ENCODE measurements at regions not wholly inside any gene's neighbourhood (a gene's known extent, or its start where the extent isn't known, plus 50 kb on each side); places are given as distances from the start of the nearest gene placed in this dataset.

DNA sequence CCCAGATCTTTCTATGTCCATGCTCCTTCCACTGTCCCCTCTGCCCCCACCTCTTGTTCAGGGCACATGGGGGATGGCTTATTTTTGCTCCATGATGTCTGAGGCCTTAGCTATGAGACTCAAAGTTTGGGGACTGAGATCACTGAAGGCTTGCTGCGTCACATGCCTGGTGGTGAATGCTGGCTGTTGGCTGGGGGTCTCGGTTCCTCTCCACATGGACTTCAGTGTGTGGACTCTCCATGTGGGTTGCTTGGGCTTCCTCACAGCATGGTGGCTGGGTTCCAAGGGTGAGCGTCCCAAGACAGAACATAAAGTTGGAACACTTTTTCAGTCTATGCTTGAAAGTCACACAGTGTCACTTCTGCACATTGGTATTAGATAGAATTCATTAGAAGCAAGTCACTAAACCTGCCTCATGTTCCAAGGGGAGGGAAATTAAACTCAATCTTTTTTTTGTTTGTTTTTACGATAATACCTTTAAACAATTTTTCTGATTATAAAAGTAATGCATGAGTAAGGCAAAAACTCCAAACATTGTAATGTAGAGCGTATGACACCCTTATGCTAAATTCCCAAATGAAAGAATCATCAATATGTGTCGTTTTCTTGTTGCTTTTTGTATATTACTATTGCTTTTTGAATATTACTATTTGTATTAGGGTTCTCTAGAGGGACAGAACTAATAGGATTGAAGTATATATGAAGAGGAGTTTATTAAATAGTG is 111.7 kb downstream of the MYCN start:
- DNase-seq (ENCODE audit: extremely low read depth, low read depth, low spot score) = no peak

DNA sequence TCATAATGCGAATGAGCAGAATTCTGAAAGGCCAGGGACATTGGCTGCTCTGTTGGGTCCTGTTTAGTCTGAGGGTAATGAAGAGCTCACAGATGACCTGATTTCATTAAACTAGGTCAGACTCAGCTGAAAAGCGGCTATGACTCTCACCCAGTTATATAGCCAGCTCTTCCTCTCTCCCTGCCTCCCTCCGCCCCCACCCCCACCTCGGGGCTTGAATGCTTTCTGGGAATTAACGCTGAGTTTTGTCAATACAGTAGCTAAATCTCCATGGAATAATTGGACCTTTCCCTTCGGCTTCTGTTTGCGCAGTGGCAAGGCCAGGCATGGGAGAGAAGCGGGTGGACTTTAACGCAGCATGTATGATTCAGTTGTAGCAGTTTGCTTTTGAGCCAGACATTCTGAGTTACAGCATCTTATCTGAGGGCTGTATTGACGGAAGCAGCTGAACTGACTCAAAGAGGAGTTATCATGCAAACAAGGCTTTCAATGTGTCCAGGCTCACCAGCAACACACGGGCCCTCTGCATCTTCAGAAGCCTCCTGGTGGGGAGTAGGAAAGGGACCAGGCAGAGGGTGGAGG is 110.6 kb downstream of the MYCN start:
- DNase-seq (ENCODE audit: extremely low read depth, low read depth, low spot score) = no peak

DNA sequence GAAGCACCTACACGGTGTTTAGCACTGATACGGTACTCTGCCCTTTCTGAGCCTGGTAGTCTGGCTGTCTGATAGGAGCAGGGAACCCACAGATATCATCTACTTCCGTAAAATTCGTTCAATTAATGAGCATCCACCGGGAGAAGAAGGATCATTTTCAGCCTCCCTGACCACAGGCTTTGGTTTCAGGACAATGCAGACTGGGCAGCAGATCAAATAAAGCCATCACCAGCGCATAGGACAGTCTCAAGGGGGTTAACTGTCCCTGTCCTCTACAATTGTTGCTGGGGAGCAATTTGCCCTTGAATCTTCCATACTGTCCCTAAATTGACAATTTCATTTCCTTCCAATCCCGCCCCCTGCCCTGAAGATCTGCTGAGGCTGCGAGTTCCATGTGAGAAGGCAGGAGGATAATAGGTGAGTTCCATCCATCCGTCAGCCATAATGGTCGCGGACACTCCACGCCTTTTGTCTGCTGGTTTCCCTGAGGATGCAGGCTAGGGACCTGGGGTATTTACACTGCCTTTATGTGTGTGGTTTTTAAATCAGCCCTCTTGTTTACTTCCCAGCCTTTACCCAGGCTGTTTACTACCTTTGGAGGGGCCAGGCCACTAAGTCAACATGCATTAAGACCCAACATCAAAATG is 110.0 kb downstream of the MYCN start:
- DNase-seq (ENCODE audit: extremely low read depth, low read depth, low spot score) = no peak

DNA sequence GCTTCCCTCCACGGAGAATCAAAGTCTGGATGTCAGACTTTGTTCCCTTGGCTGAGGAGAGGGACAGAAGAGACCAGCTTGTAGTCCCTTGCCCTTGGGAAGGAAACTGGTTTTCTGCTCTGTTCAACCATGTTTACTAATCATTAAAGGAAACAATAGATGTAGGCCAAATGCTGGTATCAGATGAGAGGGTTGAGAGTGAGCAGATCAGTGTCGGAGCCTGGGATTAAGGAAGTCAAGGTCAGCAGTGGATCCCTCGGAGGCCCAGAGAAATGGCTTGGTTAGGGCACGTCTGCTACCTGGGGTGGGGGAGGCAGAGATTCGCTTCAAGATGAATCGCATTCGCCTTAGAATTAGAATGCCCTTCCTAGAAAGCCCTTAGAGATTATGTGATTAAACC is 109.1 kb downstream of the MYCN start:
- DNase-seq (ENCODE audit: extremely low read depth, low read depth, low spot score) = no peak

DNA sequence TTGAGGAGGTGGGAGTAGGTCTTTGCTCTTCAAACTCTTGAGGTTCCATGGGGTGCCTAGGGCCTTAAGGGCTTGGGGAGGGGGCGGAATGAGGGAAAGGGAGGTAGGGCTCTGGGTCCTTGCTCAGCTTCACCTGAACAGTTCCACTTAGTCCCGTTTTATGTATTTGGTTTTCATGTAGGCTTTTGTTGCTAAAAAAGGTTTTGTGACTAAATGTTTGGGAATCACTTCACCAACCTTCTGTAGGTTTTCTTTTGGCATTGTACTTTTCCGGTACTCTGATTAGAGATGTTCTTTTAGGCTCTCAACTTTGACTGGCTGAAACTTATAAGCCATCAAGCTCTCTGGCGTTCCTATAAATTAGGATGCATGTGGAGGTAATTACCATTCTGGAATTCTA is 108.1 kb downstream of the MYCN start:
- DNase-seq (ENCODE audit: extremely low read depth, low read depth, low spot score) = no peak

DNA sequence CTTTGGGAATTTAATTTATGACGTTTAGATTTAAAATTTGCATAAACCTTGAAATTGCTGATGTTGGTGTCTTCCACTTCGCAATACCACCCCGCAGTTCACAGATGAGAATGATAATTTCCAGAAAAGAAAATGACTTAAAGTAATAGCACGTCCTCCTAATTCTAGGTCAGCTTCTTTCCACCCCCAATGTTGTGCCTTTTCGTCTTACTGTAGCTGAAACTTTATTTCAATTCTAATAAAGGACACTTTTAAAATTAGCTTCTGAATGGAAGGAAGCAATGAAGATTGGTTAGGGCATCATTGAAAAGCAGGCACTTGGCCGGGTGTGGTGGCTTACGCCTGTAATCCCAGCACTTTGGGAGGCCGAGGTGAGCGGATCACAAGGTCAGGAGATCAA is 107.4 kb downstream of the MYCN start:
- DNase-seq (ENCODE audit: extremely low read depth, low read depth, low spot score) = no peak

DNA sequence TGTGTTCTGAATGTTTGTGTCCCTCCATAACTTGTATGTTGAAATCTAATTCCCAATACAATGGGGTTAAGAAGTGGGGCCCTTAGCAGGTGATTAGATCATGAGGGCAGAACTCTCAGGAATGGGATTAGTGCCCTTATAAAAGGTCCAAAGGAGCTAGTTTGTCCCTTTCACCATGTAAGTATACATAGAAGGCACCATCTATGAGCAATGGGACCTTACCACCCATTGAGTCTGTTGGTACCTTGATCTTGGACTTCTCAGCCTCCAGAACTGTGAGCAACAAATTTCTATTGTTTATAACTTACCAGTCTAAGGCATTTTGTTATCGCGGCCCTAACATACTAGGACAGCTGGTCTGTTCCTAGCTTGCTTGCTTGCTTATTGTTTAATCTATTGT is 106.3 kb downstream of the MYCN start:
- DNase-seq (ENCODE audit: extremely low read depth, low read depth, low spot score) = no peak

DNA sequence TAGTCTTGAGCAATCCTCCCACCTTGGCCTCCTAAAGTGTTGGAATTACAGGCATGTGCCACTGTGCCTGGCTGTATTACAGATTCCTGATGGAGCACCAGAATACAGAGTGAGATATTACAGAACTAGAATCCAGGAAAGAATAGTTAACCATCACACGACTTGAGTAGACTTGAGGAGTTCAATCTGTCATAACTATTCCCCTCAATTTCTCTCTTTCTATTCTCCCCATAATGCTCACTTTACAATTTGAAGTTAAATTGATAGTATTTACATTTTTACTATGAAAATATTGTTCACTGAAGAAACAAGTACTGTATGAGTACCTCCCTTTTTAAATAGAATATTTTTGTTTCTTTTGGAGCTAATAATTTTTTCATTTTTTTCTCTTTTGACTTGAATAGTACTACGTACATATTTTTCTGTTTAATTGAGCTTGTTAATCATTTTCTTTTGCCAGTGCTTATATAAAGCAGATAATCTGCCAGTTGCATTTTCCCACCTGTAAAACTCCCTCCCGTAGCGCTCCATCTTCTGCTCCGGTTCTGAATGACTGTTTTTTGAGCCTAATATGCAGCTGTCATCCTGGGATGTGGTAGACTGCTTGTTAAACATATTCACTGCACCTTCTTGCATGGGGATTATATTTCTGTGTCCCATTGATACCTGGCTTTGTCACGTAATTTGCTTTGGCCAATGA is 105.5 kb downstream of the MYCN start:
- no peak for DNase-seq (ENCODE audit: extremely low read depth, low read depth, low spot score)

DNA sequence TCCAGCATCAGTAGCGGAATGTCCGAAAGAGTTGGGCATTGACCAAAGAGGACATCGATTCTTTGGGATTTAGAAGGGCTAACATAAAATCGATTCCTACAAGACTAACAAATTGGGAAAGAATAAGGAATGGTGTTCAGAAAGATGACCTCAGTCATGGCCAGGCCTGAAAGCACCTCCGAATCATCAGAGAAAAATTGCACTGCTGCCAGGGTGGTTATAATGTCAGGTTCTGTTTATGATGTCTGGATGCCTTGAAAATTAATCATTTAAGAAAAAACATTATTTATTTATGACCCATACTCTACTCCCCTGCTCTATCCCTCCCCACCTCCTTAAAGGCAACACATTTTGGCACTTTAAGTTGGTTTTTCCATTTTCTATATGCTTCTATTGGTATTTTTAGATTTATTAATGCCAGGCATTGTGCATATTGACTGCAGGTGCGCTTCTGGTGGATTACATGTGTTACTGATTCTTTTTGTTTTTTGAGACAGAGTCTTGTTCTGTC is 104.7 kb downstream of the MYCN start:
- DNase-seq (ENCODE audit: extremely low read depth, low read depth, low spot score) = no peak

DNA sequence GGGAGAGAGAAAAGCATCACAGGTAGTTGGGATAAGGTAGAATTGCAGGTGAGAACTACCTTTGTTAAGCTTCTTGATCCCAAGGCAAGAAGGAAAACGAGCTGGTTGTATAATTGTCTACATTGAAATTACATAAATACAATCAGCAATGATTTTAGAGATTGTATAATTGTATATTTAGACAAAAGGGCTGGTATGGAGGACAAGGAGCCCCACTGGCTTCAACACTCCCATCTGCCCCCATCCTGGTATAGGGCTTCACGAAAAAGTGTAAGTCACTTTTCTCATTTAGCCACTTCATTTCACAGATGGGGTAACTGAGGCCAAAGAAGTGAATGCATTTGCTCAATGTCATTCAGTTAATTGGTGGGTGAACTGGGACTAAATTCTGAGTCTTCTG is 103.3 kb downstream of the MYCN start:
- no peak for DNase-seq (ENCODE audit: extremely low read depth, low read depth, low spot score)

DNA sequence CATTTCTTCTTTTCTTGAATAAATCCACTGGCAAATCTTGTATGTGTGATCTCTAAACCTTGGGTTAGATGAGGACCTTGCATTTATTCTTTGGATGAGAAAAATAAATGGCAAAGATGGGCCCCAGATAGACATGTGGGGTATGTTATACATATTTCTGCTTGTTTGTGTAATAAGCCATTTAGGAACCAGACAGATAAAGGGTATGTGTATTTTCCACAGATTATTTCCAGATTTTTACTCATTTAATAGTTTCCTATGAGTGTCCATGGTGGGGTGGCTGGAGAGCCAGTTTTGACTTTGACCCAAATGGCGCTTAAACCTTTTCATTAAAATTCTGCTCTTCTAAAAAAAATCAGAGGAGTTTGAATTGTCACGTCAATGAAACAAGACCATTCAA is 102.8 kb downstream of the MYCN start:
- no peak for DNase-seq (ENCODE audit: extremely low read depth, low read depth, low spot score)

DNA sequence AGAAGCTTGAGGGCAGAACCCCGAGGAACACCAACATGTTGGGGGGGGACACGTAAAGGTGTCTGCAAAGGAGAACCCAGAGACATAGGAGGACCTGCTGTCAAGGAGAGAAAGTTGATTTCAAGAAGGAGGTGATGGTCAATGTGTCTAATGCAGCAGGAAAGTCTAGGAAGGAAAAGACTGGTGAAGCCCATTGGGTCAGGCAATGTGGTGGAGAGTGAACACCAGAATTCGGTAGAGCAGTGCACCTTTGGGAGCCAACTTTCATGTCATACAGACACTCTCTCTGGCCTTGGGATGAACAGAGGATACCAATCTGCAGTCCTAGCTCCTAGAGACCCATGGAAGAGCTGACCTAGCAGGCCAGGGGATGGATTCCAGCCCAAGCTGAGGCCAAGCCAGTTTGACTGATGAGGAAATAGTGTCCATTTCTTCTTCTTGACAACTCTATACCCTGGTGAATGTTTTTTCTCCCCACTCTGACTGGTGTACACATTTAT is 101.9 kb downstream of the MYCN start:
- DNase-seq (ENCODE audit: extremely low read depth, low read depth, low spot score) = no peak

DNA sequence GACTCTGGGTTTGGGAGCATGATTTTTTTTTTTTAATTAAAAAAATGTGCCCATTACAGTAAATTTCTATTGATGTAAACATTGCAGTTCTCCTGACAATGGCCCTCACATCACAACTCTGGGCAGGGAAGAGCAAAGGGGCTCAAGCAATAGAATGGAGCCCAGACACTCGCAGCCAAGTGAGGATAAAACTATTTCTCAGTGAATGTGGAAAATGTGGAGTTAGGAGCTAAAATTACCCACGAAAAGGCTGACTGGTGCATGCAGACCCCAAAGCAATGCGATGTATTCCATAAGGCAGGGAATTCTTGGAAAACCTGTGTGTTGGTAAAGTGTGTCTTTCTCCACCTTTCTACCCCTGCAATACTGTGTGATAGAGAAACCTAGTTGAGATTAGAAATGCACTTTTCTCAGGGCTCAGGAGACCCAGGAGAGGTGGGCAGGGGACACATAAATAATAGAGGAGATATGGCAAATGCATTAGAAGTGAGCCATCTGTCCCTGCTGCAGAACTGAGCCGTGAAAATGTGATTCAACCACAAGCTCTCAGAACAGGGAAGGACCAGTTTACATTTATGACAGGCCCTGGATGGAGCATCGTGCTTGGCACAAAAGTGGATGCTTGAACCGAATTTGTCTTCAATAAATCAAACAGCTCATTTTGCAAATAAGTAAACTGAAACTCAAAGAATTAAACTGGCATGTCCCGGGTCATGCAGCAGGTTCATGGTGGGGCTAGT is 100.1 kb downstream of the MYCN start:
- no peak for DNase-seq (ENCODE audit: extremely low read depth, low read depth, low spot score)

DNA sequence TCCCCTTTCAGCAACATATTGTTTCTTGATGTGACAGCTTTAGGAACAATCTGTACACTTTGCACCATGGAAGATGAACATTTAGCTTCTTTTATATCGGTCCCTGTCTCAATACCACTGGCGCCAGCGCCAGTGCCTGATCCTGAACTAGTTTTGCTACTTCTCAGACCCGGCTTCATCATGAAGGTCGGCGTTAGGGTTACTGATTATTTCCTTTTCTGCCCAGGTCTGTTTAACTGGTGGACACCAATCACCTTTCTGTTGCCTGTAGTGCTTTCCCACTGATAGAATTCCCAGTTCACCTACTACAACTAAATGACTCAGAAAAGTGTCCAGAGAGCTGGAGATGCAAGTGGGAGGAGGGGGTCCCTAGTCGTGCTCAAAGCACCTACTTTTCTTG is 99.5 kb downstream of the MYCN start:
- DNase-seq (ENCODE audit: extremely low read depth, low read depth, low spot score) = no peak

DNA sequence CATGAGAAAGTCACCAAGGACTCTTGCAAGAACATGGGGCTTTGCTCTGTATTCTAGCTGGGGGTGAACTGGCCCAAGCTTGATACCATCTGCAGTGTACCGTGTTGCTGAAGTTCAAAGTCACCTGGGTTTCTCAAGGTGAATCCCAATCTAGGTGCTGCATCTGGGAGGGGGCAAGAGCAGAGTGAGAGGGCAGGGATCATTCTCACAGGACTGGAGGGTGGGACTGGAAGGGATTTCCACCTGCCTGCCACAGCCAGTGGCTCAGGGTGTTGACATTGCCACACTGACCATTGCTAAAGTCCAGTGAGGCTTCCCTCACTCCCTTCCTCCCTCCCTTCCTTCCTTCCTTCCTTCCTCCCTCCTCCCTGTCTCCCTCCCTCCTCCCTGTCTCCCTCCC is 98.7 kb downstream of the MYCN start:
- DNase-seq (ENCODE audit: extremely low read depth, low read depth, low spot score) = no peak

DNA sequence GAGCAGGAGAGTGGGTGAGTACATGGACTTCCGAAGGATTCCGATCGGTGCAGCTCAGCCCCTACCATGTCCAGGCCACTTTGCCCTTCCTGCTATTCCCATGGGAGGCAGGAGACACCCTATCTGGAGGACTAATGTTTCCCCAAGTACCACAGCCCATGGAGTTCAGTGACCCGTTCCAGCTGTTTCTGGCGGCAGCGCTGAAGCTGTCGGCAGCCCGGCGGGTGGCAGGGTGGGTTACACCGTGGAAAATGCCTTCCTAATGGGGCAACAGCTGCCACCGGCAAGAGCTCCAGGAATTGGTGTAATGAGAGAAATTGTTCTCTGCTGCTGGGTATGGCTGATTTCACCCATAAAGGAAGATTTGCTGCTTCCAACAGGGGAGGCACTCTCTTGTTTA is 98.3 kb downstream of the MYCN start:
- DNase-seq (ENCODE audit: extremely low read depth, low read depth, low spot score) = no peak

DNA sequence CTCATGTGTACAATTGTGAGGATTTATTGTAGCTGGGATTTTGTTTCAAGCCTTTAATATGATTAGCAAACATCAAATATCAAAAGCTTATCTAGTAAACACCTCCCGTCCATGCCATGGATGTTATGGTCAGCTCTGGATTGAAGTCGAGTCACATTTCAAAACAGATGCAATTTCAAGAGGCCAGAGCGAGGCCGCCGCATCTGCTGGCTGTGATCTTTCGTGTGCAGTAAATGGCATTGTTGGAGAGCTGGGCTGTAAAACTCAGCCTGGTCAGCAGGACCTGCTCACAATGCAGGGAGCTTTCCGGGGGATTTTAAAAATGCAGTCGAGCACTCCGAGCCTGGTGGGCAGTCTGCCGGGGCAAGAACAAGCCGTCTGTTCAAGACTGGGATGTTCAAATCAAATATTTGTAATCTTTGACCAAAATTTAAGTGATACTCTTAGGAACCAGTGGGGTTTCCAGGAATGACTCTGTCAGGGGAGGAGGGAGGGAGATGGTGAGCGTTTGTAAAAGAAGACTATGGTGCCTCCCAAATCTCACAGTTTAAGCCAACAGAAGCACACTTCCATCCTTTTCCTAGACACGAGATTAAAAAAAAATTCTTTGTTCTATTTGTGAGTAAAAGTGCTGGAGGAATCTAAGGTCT is 97.6 kb downstream of the MYCN start:
- no peak for DNase-seq (ENCODE audit: extremely low read depth, low read depth, low spot score)

DNA sequence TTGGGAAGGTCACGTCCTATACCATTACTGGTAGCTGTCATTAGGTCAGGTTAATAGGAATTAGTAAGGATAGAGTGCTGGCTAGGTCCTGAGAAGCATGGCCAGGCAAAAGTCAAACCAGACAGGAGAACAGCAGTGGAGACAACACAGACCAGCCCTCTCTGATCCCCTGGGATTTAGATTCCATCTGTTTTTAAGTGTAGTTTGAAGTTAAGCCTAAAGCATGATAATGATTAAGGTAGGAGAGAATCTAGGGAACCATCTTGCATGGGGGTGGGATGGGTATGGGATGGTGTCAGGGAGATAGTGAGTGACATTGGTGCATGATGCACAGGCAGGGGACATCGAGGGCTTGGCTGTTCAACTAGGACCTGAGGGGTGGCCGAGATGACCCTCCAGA is 96.6 kb downstream of the MYCN start:
- DNase-seq (ENCODE audit: extremely low read depth, low read depth, low spot score) = no peak

DNA sequence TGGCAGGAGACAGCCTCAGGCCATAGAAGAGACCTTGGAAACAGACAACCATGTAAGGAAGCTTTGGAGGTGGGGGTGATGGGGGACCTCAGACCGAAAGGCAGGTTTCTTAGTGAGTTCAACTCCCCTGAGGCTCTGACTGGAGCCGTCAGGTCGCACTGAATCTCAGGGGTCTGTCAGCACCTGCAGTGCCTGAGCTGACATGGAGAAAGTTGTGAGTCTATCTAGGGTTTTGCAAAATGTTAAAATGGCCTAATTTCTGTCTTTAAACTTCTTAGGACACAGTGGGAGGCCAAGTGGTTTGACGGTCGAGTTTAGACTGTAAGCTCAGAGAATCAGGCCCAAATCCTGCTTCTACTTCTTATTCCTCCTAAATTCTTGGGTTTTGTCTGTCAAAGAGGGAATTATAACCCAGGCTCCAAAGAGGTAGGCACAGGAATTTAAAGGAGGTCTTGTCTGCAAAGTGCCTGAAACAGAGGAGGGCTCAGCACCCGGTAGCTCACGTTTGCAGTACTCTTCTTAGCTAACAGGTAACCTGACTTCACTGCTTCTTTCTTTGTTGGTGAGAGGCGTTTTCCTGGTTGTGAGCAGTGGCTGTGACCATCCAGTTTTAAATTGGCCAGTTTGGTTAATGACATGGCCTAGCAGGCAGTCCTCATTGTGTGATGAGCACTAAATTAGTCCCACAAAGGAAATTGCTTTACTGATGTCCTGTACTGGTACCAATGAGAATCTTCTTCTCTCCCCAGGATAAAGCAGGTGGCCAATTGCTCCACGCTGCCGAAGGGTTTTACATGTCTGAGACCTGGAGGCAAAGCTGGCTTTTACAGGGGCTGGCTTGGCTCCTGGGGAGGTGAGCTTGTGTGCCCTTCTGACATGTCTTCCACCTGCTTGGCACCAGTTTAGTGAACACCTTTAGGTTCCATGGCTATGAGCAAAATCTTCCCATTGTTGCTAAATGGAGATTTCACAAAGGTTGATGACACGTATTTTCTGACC is 95.7 kb downstream of the MYCN start:
- no peak for DNase-seq (ENCODE audit: extremely low read depth, low read depth, low spot score)

Data from glomerular endothelial cell (primary cell).